ENCODE measurements at regions not wholly inside any gene's neighbourhood (a gene's known extent, or its start where the extent isn't known, plus 50 kb on each side); places are given as distances from the start of the nearest gene placed in this dataset.

GRCh38 chr12:24718617-24719016, 230.3 kb downstream of the BCAT1 start:
- no peak for TF ChIP-seq MAX (IDR thresholded peaks at IDR 0.05)
- TF ChIP-seq EP300 (IDR thresholded peaks at IDR 0.05; ENCODE audit: borderline replicate concordance): no peak
- TF ChIP-seq FOXM1 (IDR thresholded peaks at IDR 0.05; ENCODE audit: borderline replicate concordance, low read depth): no peak
- TF ChIP-seq ZBTB7A (IDR thresholded peaks at IDR 0.05; ENCODE audit: low read depth): no peak

All from Ishikawa (cell line).